IPS DF 4.7 (cell line): ENCODE measurements at regions not wholly inside any gene's neighbourhood (a gene's known extent, or its start where the extent isn't known, plus 50 kb on each side); places are given as distances from the start of the nearest gene placed in this dataset.
"Not testable (repeated sequence)": the region's sequence is repeated elsewhere in the genome, so short reads cannot be mapped to it uniquely, and the experiment has no call there.

Experiments
- DNase-seq: peaks from one replicate; pipeline ENCODE4 v3.0.0-alpha.2; 2013; ENCODE audit warnings: low spot score; ENCODE audit errors: extremely low read depth

GRCh38 chr3:14252321-14253021 is 73.9 kb downstream of the LSM3 start:
- DNase-seq: no peak

GRCh38 chr3:14253022-14253706 is 74.5 kb downstream of the LSM3 start:
- DNase-seq: no peak

- DNase-seq: no peak
Observed at GRCh38 chr3:14253707-14254382, 75.2 kb downstream of the LSM3 start.

GRCh38 chr3:14254812-14255702 is 76.4 kb downstream of the LSM3 start:
- no peak for DNase-seq

- no peak for DNase-seq
Observed at GRCh38 chr3:14256046-14256445, 77.4 kb downstream of the LSM3 start.

- DNase-seq: no peak
Observed at GRCh38 chr3:14256561-14257342, 78.1 kb downstream of the LSM3 start.

GRCh38 chr3:14258906-14259904 is 80.6 kb downstream of the LSM3 start:
- no peak for DNase-seq

- DNase-seq: no peak
Observed at GRCh38 chr3:14260463-14260862, 81.8 kb downstream of the LSM3 start.

- DNase-seq: no peak
Observed at GRCh38 chr3:14261229-14261628, 82.6 kb downstream of the LSM3 start.

- DNase-seq: no peak
Observed at GRCh38 chr3:14262212-14262611, 83.6 kb downstream of the LSM3 start.

- no peak for DNase-seq
Observed at GRCh38 chr3:14262867-14263266, 84.2 kb downstream of the LSM3 start.

GRCh38 chr3:14263317-14264005 is 84.8 kb downstream of the LSM3 start:
- no peak for DNase-seq

GRCh38 chr3:14265246-14265962 is 86.8 kb downstream of the LSM3 start:
- DNase-seq: no peak

GRCh38 chr3:14266361-14266760 is 87.7 kb downstream of the LSM3 start:
- DNase-seq: no peak

GRCh38 chr3:14267976-14268375 is 89.4 kb downstream of the LSM3 start:
- no peak for DNase-seq

GRCh38 chr3:14268897-14269296 is 90.3 kb downstream of the LSM3 start:
- no peak for DNase-seq

- not testable (repeated sequence) for DNase-seq
Observed at GRCh38 chr3:14272041-14272958, 93.7 kb downstream of the LSM3 start.
